Epithelial cell of esophagus (primary cell): ENCODE measurements at regions not wholly inside any gene's neighbourhood (a gene's known extent, or its start where the extent isn't known, plus 50 kb on each side); places are given as distances from the start of the nearest gene placed in this dataset.

Experiments
- DNase-seq: peaks from one replicate; pipeline ENCODE4 v3.0.0; 2010; ENCODE audit warnings: low read depth
- H3K4me3 ChIP-seq: 2 replicates; pipeline ENCODE4 v1.5.1; 2011; ENCODE audit warnings: mild to moderate bottlenecking, low read length, control low read depth
- CTCF ChIP-seq: IDR thresholded peaks from 2 replicates; pipeline ENCODE4 v1.5.1; 2011; ENCODE audit warnings: low read depth, mild to moderate bottlenecking, low read length, control low read depth, inconsistent platforms; ENCODE audit not compliant: insufficient read depth; ENCODE audit errors: missing control alignments

- TF ChIP-seq CTCF = no peak
- no peak overlapping the region for H3K4me3 ChIP-seq
- no peak for DNase-seq
Measured at GRCh38 chr4:31124008-31124585, 403.9 kb downstream of the PCDH7 start.

- H3K4me3 ChIP-seq = no peak overlapping the region
- DNase-seq = no peak
- no peak for TF ChIP-seq CTCF
Measured at GRCh38 chr4:31125061-31125460, 404.9 kb downstream of the PCDH7 start.

GRCh38 chr4:31125496-31125895 lies 405.3 kb downstream of the PCDH7 start:
- DNase-seq = no peak
- H3K4me3 ChIP-seq = no peak overlapping the region
- TF ChIP-seq CTCF = no peak

GRCh38 chr4:31126881-31127398 lies 406.8 kb downstream of the PCDH7 start:
- no peak overlapping the region for H3K4me3 ChIP-seq
- no peak for DNase-seq
- no peak for TF ChIP-seq CTCF

- no peak for DNase-seq
- TF ChIP-seq CTCF = no peak
- H3K4me3 ChIP-seq = no peak overlapping the region
Measured at GRCh38 chr4:31130930-31131329, 410.8 kb downstream of the PCDH7 start.

- no peak for TF ChIP-seq CTCF
- no peak overlapping the region for H3K4me3 ChIP-seq
- no peak for DNase-seq
Measured at GRCh38 chr4:31134720-31135119, 414.6 kb downstream of the PCDH7 start.

GRCh38 chr4:31139767-31140166 lies 419.6 kb downstream of the PCDH7 start:
- no peak for DNase-seq
- no peak overlapping the region for H3K4me3 ChIP-seq
- TF ChIP-seq CTCF = no peak
